HL-60/S4 treated with retinoic acid at 250 ng/mL for 4 days and 3 days (cell line): ENCODE measurements at regions not wholly inside any gene's neighbourhood (a gene's known extent, or its start where the extent isn't known, plus 50 kb on each side); places are given as distances from the start of the nearest gene placed in this dataset.
"Not testable (repeated sequence)": the region's sequence is repeated elsewhere in the genome, so short reads cannot be mapped to it uniquely, and the experiment has no call there.

ENCODE experiments used
- in situ Hi-C: fragments of 300-500 bp; cut with MboI; formaldehyde crosslinking; loops from 2 replicates; pipeline ENCODE4 v1.7.0; 2022; ENCODE audit warnings: low sequenced_read_pairs

DNA sequence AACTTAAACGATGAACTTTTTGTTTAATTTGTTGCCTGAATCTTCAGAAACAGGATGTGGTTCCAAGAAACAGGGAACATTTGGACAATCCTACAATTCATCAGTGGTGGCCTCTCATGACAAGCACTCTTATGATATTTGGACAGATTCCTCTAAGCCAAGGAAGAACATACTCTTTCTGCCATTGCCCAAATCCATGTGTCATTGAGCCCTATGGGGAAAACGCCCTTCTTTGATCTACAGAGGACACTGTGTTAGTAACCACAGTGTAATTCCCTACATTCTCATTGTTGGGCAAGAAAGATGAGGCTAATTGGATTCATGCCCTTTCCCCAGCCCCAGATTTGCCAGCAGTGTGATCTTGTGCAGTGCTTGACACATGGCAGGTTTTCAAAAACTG is 167.7 kb upstream of the PTCH1 start:
- in situ Hi-C loops = no loop called here

DNA sequence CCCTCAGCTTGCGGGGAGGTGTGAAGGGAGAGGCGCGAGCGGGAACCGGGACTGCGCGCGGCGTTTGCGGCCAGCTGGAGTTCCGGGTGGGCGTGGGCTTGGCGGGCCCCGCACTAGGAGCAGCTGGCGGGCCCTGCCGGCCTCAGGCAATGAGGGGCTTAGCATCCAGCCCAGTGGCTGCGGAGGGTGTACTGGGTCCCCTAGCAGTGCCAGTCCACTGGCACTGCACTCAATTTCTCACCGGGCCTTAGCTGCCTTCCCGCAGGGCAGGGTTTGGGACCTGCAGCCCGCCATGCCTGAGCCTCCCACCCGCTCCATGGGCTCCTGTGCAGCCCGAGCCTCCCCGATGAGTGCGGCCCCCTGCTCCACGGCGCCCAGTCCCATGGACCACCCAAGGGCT is 163.5 kb upstream of the PTCH1 start:
- in situ Hi-C loops = not testable (repeated sequence)

DNA sequence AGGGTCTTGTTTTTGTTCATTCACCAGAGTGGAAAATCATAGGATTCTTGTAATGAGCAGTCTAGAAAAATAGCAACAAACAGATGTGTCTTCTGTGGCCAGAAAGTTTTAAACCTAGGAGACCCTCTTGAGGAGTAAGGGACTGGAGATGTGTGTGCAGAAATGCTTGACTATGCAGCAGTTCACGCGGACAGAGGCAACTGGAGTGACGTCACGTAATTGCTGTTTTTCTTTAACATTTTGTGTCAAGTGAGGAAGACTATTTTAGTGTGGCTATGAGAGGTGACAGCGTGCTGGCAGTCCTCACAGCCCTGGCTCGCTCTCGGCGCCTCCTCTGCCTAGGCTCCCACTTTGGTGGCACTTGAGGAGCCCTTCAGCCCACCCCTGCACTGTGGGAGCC is 163.1 kb upstream of the PTCH1 start:
- in situ Hi-C loops = no loop called here

DNA sequence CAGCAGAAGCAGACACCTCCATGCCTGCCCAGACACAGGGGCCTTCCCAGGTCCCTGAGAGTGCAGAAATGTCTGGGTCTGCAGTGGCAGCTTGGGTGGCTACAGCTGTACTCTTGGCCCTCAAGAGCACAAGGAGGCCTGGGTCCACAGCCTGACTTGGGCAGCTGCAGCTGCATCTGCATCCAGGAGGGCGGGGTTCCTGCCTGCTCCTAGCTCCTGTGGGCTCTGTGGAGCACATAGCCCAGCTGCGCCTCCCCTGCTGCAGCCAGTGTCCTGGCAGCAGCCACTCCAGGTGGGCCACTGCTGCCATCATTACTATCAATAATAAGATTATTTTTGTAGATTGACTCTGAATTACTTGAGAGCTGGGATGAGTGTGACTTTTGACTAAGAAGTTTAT is 162.0 kb upstream of the PTCH1 start:
- in situ Hi-C loops = no loop called here

DNA sequence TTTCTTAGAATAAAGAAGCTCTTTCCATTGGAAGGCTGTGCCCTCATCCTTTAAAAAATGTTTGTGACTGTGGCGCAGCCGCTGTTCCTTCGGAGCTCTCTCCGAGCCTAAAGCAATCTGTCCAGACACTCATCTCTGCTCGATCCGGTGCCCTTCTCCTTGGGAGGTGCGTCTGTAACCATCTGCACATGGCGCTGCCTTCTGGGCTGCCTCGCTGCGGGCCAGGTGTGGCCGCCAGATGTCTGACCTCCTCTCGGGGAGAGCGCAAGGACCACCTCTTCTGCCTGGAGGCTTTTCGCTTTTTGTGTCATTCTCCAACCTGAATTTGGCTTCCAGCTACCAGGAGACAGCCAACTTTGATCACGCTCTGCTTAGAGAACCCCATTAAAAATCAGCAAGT is 153.4 kb upstream of the PTCH1 start:
- in situ Hi-C loops = no loop called here

DNA sequence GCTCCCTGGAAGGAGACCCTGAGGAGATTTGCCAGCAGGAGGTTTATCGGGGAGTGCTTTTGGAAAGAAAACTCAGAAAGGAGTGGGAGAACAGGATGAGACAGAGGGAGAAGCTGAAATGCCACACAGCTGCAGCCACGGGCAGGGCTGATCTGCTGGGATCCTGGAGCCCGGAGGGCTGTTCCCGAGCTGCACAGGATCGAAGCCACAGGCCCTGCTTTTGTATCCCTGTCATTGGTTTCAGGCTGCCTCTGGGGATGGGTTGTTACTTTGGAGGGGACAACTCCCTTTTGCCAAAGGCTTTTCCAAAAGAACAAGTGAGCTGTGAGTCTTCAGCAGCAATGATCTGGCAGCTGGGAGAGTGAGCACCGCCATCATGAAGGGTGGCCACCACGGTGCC is 152.5 kb upstream of the PTCH1 start:
- in situ Hi-C loops = no loop called here

DNA sequence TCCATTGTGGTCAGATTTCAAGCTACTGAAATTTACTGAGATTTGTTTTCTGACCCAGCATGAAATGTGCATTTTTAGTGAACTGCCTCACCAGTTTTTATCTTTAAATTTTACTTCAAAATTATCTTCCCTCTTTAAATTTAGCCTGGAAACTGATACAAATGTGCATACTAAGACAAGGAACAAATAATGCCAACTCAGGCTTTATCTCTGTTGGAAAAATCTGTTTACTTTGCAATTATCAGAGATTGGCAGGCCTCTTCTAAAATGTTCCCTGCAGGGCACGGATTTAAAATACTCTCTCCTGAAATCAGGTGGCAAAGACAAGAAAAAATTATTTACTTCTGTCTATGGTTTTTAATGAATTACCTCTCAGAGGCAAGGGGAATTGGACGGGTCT is 151.0 kb upstream of the PTCH1 start:
- in situ Hi-C loops = no loop called here

DNA sequence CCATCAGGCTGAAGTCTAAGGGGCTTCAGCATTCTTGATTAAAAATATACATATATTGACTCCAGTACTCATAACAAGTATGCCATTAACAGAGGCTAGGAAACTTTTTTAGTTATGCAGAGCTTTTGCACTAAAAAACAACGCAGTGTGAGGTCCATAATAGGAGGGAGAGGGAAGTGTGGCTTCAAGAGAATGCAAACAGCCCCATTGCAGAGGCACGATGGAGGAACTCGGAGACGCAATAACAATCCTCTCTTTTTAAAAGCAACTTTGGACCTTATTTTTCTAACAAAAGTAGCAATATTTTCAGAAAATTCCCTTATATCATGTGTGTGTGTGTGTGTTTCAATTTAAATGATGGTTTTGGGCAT is 150.0 kb upstream of the PTCH1 start:
- in situ Hi-C loops = no loop called here

DNA sequence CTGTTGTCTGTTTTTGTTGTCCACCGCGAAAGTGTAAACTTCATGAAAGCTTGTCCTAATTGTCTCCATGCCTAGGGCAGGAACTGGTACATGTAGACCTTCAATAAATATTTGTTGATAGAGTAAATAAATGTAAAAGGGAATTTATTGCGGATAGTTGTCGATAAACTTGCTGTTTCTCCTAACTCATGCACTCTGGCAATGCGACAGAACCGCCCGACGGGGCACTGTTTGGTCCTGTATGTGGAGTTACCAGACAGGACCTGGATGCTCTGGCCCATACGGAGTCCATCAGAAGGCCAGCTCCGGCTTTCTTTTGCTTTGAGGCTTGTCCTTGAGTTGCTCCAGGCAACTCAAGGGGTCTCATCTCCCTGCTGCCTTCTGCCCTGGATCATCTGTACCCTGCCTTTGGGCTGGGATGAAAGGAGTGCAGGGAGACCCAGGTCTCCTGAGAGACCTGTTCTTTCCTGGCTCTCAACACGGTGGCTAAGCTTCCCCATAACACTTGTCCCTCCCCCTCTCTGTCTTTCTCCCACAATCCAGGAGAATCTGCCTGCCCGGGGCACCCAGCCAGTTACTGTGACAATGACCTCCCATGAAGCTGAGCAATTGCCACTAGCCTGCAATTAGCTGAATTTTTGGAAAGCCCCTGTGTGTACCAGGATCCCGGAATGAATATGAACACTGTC is 149.5 kb upstream of the PTCH1 start:
- in situ Hi-C loops = no loop called here

DNA sequence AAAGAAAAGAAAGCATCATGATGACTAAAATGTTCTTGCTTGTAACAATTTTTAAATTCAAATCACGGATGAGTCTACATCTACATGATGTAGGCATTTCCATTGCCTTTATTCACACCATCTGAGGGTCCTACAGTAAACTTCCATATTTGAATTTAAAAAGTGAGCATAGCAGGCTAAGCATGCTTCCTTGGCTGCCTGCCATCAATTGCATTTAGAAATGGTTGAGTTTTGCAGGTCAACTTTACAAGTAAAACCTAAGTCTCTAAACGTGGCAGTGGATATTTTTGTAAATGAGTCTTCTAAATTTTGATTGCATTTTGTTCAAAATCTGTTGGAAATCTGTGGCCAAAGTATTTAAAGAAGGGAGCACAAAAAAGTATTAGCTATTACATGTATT is 136.5 kb upstream of the PTCH1 start:
- in situ Hi-C loops = no loop called here

DNA sequence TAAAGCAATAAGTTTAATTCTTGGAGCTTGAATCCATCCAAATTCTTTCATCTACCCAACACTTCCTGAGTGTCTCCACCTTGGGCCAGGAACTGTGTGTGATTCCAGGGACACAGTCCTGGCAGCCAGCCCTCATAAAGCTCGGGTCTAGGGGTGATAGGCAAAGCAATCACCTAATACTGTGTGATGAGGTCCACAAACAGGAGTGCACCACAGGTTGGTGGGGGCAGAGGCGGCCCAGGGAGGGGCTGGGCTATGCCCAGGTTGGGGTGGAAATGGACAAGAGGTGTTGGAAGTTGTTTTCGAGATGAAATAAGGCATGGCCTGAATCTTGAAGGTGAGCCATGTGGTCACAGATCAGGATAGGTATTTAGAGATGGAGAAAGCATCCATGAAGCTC is 133.9 kb upstream of the PTCH1 start:
- in situ Hi-C loops = no loop called here

DNA sequence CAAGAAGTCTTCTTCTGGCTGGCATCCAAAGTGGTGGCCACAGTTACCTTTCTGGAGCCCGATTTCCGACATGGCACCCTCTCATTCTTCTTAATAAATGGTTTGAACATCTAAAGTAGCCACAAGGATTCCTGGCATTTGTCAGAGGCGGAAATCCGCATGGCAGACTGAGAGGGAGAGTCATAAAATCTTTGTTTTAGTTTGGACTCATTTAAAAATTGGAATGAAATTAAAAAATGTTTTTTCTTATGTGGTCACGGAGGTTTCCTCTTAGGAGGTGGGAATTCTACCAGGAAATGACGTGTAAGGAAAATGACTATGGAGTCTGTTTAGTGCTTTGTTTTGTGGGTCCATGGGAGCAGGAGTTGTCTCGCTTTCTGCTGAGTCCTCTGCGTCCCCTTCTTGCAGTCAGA is 133.0 kb upstream of the PTCH1 start:
- in situ Hi-C loops = no loop called here

DNA sequence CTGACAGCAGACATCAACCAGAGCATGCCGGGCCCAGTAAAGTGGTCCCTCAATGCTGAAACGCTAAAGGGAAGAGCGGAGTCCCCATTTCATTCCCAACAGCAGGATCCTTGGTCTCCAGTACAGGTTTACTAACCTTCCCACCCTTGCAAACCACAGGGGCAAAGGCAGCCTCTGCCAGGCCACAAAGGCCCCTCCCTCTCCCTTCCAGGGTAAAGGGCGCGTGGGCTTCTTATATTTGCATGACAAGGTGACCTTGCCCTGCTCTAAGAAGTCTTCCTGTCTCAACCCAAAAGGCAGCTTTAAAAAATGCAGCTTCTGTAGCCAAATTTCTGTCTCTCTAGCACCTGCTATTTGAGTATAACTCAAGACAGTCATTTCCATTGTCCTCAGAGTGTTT is 131.5 kb upstream of the PTCH1 start:
- in situ Hi-C loops = no loop called here

DNA sequence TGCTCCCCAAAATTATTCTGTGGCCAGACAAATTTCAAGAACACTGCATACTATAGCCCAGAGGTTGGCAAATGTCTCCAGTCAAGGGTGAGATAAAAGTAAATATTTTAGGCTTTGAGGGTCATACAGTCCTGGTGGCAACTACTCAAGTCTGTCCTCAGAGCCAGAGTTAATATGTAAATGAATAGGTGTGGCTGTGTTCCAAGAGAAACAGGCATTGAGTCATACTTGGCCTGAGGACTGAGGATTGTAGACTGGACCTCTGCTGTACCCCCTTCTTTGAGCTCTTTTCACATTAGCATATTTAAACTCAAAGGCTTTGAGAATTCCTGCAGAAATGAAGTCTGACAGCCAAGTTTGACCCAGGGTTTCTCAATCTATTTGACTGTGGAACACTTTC is 129.2 kb upstream of the PTCH1 start:
- in situ Hi-C loops = no loop called here

DNA sequence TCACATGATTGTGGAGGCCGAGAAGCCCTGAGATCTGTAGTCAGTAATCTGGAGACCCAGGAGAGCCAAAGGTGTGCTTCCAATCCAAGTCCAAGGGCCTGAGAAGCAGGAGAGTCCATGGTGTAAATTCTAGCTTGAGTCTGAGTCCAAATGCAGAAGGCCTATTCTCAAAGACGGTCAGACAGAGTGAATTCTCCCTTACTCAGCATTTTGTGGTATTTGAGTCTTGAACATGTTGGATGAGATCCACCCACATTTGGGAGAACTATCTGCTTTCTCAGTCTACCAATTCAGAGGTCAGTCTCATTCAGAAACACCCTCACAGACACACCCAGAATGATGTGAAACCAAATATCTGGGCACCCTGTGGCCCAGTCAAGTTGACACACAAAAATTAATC is 128.8 kb upstream of the PTCH1 start:
- in situ Hi-C loops = no loop called here

DNA sequence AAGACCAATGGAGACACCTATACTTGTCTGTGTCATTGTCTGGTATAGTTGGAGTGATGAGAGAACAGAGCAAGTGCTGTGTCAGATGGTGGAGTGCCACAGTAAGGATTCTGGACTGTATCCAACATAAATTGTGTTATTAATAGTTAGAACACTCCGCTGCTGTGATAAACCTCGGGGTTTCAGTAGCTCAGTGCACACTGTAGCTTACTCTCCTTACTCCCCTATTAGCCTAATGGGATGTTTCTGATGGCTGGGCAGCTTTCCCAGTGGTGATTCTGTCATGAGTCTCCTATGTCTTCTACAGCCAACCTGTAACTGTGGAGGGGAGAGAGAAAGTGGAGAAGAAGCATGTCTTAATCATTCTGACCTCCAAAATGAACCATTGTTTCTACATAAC is 127.6 kb upstream of the PTCH1 start:
- in situ Hi-C loops = no loop called here

DNA sequence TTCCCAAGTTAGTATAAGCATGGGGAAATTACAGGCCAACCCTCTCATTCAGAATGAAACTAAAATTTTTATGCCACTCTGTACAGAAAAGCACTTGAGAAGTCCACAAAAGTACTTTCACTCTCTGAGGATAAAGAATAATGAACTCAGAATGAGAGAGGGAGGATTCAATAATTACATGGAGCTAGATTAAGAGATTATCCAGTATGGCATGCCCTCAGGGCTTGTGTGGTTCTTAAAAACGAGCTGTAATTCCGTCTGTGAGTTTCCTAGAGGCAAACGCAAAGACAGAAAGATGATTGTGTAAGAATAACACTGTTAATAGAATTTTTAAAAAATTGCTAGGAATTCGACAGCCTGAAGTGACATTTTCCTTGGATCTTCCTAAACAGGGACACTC is 126.8 kb upstream of the PTCH1 start:
- in situ Hi-C loops = no loop called here

DNA sequence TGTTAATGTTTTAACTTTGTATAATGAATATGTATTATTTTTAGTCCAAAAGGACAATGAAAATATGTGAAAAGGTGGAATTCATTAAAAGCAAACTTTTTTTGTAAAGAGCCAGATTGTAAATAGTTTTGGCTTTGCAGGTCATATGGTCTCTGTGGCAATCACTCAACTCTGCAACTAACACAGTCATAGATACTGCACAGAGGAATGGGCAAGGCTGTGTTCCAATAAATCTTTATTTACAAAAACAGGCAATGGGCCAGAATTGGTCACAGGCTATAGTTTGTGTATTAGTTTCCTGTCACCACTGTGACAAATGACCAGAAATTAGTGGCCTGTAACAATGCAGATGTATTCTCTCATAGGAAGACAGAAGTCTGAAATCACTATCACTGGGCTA is 125.4 kb upstream of the PTCH1 start:
- in situ Hi-C loops = no loop called here

DNA sequence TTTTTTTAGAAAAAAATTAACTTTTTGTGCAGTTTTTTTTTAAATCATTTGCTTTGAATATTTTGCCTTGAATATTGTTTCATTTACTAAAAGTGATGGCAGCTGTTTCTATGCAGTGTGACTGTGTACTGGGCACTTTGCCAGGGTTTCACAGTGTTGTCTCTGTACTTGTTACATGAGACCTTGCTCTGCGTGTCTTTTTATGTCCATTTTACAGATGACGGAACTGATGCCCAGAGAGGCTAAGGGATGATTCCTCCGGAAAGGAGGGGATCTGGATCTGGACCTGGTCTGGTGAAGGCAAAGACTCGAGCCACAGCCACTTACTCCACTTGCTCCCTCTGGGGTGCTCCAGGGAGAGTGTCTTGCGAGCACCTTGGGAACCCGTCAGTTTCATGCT is 124.8 kb upstream of the PTCH1 start:
- in situ Hi-C loops = no loop called here

DNA sequence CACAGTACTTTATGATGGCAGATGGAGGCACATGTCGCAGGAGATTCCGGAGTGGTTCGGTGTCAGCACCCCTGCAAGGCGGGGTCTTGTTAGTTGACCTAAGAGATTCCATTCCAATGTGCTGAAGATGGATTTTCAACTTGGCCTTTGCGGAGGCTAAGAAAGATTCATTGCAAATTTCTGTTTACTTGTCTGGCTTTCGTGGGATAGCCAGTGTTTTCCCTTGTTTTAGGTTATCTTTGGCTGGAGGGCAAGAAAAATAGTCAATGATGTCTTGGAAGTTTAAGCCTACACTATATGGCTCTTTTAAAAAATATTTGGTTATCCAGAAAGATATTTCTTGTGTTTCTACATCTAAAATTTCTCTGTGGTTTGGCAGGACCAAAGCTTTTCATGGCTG is 123.6 kb upstream of the PTCH1 start:
- in situ Hi-C loops = no loop called here

DNA sequence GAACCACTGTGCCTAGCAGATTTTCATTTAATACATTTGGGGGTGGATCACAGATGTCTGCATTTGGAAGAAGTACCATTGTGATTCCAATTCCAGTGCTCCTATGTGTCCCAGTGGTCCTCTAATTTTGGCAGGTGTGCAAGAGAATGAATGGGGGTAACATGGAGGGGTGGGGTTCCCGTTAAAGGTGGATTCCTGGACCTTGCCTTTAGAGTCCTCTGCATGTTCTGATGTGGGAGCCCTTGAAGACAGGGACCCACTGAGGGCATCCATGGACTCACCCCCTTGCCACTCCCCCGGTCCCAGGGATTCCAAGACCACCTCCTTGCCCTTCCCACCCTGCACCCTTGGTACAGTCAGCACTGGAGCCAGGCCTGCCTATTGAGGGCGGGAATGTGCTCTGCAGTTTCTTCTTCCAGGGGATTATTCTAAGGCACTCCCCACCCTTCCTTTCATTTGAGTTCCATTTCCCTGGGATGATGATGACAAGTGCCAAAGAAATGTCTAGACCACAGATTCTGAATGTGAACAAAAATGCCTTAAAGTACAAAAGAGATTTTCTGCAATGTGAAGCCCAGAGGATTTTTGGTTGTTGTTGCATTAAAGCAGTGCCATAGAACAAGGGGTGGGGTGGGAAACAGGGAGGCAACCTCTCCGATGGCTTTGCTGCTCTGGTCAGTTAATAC is 119.4 kb upstream of the PTCH1 start:
- in situ Hi-C loops = no loop called here

DNA sequence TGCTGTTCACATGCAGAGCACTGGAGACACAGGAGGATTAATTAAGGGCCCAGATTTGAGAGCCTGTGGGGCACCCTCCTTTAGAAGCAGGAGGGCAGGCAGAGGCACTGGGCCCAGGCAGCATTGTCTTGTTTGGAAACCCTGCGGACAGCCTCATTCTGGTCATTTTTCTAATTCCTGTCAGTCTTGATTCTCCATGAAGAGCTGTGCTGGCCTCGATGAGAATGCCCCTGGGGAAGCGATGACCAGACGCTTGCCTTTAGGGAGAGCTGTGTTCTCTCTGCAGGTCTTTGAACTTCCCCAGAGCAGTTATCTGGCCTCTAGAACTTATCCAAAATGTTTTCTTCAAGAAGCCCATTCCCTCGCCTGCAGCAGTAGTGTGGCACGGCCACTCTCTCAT is 117.8 kb upstream of the PTCH1 start:
- in situ Hi-C loops = no loop called here

DNA sequence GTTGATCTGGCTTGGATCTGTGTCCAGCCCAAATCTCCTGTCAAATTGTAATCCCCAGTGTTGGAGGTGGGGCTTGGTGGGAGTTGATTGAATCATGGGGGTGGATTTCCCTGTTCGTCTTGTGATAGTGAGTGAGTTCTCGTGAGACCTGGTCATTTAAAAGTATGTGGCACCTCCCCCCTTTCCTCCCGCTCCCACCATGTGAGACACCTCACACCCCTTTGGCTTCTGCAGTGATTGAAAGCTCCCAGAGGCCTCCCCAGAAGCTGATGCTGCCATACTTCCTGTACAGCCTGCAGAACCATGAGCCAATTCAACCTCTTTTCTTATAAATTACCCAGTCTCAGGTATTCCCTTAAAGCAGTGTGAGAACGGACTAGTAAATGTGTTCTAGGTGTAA is 117.3 kb upstream of the PTCH1 start:
- in situ Hi-C loops = no loop called here
